A549 (cell line): ENCODE measurements at regions not wholly inside any gene's neighbourhood (a gene's known extent, or its start where the extent isn't known, plus 50 kb on each side); places are given as distances from the start of the nearest gene placed in this dataset.

ENCODE experiments used
- CHD4 ChIP-seq: fragments of 200-600 bp; sonication (generic); IDR thresholded peaks from 2 replicates; pipeline ENCODE4 v1.6.1; 2016; ENCODE audit warnings: antibody characterized with exemption, mild to moderate bottlenecking, borderline replicate concordance
- MAZ ChIP-seq: fragments of 150-350 bp; IDR thresholded peaks from 2 replicates; pipeline ENCODE4 v1.6.1; 2014; ENCODE audit warnings: antibody characterized with exemption, low read depth, low read length, borderline replicate concordance

DNA sequence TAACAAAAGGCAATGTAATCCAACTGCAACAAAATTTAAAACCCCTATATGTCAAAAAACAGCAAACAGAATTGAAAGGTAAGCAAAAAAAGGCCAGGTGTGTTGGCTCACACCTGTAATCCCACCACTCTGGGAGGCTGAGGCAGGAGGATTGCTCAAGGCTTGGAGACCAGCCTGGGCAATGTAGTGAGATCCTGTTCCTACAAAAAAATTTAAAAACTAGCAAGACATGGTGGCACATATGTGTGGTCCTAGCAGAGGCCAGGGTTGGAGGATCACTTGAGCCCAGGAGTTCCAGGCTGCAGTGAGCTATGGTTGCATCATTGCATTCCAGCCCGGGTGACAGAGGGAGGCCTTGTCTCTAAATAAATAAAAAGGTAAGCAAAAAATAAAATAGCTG lies 212.1 kb upstream of the KLF14 start:
- TF ChIP-seq CHD4: no peak
- no peak for TF ChIP-seq MAZ
